ENCODE measurements at regions not wholly inside any gene's neighbourhood (a gene's known extent, or its start where the extent isn't known, plus 50 kb on each side); places are given as distances from the start of the nearest gene placed in this dataset.
A peak's percentile ranks its signal among the peaks of the same experiment; 100 is the strongest.
"Not testable (repeated sequence)": the region's sequence is repeated elsewhere in the genome, so short reads cannot be mapped to it uniquely, and the experiment has no call there.

DNA sequence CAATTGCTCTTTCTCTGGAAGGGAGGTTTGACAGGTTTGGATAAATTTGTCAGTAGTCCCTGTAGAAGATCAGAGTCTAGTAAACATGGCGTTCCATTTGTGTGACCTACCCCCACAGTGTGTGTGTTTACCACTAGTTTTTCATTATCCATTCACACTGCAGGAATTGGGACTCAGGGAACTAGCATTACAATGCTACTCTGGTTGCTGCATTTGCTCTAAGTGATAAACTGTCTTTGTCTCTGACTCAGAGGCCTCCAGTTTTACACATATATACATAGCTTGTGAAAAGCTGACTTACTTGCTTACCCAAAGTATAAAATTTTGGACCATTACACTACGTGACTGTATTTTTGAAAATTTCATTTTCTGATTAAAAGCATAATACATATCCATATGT is 1604.0 kb downstream of the REEP3 start:
- intact Hi-C loops (cut with DNase I): no loop called here
- DNase-seq: no peak

DNA sequence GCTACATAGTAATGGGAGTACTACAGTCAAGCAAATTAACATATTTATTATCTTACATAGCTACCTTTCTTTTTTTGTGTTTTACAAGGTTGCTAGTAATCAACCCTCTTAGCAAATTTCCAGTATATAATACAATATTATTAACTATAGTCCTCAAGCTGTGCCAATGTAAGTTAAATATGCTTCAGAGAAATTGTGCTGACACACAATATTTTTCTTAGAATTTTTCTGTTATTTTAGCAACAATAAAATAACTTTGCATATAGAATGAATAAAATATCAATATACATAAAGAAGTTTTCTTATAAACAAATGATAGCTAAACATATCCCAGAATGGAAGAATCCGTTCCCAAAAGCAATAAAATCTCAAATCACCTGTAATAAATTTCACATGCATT is 1605.1 kb downstream of the REEP3 start:
- intact Hi-C loops (cut with DNase I): no loop called here

DNA sequence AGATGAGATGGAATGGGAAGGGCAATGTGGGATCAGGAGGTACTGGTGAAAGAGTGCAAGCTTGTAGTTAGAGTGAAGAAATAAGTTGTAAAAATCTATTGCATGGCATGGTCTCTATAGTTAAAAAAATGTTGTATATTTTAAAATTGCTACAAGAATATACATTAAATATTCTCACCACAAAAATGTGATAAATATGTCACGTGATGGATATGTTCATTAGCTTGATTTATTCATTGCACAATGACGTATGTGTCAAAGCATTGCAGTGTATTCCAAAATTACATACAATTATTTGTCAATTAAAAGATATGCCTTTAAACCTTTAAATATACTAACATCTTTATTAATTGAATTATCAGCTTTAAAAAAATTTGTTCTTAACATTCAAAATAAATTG is 1607.1 kb downstream of the REEP3 start:
- intact Hi-C loops (cut with DNase I): no loop called here
- DNase-seq: no peak

More for the DNA sequence above, 1605.1 kb downstream of the REEP3 start:
- DNase-seq: no peak

GRCh38 chr10:65130162-65130758 is 1609.1 kb downstream of the REEP3 start:
- intact Hi-C loops (cut with DNase I): no loop called here
- DNase-seq: no peak

DNA sequence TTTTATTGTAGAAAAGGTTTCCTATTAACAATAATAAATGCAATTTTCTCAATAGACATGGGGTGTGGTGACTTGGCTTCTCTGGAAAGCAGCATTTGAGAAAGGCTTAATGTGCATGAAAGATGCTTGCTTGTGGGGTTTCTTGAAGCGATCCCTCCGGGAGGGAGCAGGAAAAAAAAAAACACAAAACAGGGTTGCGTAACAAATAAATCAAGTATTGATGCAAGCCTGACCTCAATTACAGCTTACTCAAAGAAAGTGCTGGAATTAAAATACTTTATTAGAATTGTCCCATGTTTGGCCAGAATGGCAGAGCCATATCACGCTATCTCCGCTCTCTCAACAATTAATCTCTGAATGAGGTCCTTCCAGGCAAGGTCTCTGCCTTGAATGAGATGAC is 1612.5 kb downstream of the REEP3 start:
- DNase-seq: no peak
- intact Hi-C loops (cut with DNase I): no loop called here

GRCh38 chr10:65135508-65135907 is 1614.3 kb downstream of the REEP3 start:
- intact Hi-C loops (cut with DNase I): no loop called here
- no peak for DNase-seq

GRCh38 chr10:65142641-65143435 is 1621.6 kb downstream of the REEP3 start:
- intact Hi-C loops (cut with DNase I): no loop called here
- DNase-seq: no peak

GRCh38 chr10:65143723-65144122 is 1622.5 kb downstream of the REEP3 start:
- DNase-seq: no peak
- intact Hi-C loops (cut with DNase I): no loop called here

- intact Hi-C loops (cut with DNase I): no loop called here
These were observed 1628.7 kb downstream of the REEP3 start for GRCh38 chr10:65149878-65150277.

GRCh38 chr10:65166272-65166671 is 1645.1 kb downstream of the REEP3 start:
- intact Hi-C loops (cut with DNase I): no loop called here
- DNase-seq: peak in 2 of 10 donors; percentile 31 to 54

More at GRCh38 chr10:65149878-65150277, 1628.7 kb downstream of the REEP3 start:
- DNase-seq: no peak

DNA sequence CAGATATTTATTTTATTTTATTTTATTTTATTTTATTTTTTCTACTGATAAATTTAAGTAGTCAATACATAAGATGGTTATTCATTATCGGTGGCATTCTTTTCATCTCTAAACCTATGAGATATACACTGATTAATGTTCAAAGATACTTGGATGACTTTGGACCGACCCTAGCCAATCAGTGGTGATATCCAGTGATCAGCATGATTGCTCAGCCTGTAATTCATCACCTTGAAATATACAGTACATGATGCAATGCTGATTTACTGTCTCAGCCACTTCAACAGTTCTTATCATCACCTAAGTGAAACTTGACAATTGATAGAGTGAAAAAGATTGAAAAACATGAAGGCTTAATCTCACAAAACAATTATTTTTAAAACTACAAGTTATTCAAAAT is 1651.0 kb downstream of the REEP3 start:
- intact Hi-C loops (cut with DNase I): no loop called here
- no peak for DNase-seq

DNA sequence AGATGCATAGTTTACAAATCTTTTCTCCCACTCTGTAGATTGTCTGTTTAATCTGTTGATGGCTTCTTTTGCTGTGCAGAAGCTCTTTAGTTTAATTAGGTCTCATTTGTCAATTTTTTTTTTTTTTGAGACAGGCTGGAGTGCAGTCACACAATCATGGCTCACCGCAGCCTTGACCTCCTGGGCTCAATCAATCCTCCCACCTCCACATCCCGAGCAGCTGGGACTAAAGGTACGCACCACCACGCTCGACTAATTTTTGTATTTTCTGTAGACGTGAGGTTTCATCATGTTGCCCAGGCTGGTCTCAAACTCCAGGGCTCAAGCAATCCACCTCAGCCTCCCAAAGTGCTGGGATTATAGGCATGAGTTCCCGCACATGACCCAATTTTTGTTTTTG is 1655.8 kb downstream of the REEP3 start:
- no peak for DNase-seq
- intact Hi-C loops (cut with DNase I): no loop called here

GRCh38 chr10:65183236-65183635 is 1662.0 kb downstream of the REEP3 start:
- no peak for DNase-seq
- intact Hi-C loops (cut with DNase I): no loop called here

- DNase-seq; intact Hi-C loops (cut with DNase I): not testable (repeated sequence)
These were observed 1665.5 kb downstream of the REEP3 start for GRCh38 chr10:65186668-65187067.

DNA sequence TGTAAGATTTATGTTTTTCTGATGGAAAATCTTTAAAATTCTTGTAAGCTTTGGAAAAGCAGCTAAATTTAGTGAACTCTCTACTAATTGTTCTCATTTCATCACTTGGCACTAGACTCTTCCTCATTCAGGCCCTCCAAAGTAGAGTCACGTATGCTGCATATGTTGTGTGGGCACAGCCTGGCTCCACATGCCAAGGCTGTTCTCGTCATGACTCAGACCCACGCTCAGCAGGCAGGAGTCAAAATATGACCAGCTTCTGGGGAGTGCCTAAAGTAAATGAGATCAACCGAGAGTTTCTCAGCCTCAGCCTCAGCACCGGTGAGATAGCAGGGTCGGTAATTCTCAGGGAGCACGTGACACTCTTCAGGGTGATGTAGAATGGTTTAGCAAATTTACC is 1672.9 kb downstream of the REEP3 start:
- DNase-seq: peak in 9 of 10 donors; percentile 21 to 91 (median 56)
- intact Hi-C loops (cut with DNase I): no loop called here

- no peak for DNase-seq
- intact Hi-C loops (cut with DNase I): no loop called here
These were observed 1673.4 kb downstream of the REEP3 start for GRCh38 chr10:65194555-65194954.

GRCh38 chr10:65196111-65196510 is 1674.9 kb downstream of the REEP3 start:
- no peak for DNase-seq
- intact Hi-C loops (cut with DNase I): no loop called here

DNA sequence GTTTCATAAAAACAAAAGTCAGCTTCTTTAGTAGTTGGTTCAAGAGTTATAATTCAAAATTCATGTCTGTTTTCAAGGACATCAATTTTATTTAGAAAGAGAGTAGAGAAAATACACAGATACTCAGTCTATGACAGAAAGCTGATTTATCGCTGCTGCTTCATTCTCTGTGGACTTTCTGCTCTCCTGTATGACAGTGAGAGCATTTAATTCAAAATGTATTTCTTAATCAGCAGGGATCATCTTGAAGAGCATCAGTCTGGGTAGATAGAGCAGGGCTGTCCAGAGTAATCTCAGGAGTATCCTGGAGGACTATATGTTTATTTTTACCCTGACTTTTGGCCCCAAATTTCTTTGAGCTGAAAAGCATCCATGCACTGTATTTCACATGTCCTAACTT is 1676.7 kb downstream of the REEP3 start:
- no peak for DNase-seq
- intact Hi-C loops (cut with DNase I): no loop called here

DNA sequence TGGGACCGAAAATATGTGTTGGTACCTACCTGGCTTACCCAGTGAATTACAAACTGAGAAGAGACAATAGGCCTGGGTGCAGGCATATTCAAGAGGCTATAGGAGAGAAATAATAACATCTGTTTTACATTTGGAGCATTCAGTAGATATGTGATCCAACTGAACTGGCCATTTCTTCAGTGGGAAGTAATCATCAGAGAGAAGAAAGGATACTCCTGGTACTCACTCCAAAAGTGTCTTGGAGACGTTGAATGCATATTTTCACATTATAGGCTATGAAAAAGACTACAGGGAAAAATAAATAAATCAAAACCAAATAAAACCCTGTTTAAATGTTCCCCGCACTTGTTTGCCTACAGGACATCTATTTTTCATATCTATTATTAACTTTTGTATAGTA is 1680.3 kb downstream of the REEP3 start:
- DNase-seq: no peak
- intact Hi-C loops (cut with DNase I): no loop called here

DNA sequence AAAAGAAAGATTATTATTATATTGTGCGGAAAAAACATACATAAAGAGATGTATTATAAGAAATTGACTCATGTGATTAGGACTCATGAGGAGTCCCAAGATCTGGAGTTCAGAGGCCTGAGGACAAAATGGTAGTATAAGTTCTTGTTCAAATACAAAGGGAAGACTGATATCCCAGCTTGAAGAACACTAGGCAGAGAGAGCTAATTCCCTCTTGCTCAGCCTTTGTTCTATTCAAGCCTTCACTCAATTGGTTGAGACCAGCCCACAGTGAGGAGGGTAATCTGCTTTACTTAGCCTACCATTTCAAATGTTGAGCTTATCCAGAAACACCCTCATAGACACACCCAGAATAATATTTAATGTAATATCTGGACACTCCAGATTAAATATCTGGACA is 1683.8 kb downstream of the REEP3 start:
- intact Hi-C loops (cut with DNase I): no loop called here
- DNase-seq: no peak

GRCh38 chr10:65213170-65213569 is 1692.0 kb downstream of the REEP3 start:
- no peak for DNase-seq
- intact Hi-C loops (cut with DNase I): no loop called here

DNA sequence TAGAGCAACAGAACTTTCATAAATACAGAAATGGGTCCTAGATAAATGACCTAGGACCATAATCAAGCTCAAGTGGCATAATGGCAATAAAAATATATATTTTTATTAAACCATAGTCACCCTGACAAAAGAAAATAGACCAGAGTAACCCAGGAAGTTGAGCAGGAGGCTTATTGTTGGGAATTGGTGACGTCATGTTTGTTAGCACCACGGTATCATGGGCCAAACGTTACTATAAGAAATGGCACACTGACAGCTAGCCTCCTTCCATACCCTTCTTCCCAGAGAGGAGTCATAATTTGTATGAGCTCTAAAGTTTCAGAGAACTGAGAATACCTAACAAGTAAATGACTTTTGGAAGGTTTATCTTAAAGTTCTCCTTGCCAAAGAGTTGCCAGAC is 1698.2 kb downstream of the REEP3 start:
- DNase-seq: no peak
- intact Hi-C loops (cut with DNase I): no loop called here

All from posterior cingulate gyrus (tissue), 11 donors.